H9 (cell line): ENCODE measurements at regions not wholly inside any gene's neighbourhood (a gene's known extent, or its start where the extent isn't known, plus 50 kb on each side); places are given as distances from the start of the nearest gene placed in this dataset.

ENCODE experiments used
- DNase-seq: peaks from one replicate; pipeline ENCODE4 v3.0.0-alpha.2; 2017
- H2AFZ ChIP-seq: one replicate; pipeline ENCODE4 v1.6.1; 2013; ENCODE audit warnings: mild to moderate bottlenecking, low read length, control low read depth, moderate library complexity
- H2AK5ac ChIP-seq: 2 replicates; pipeline ENCODE4 v1.6.1; 2013; ENCODE audit warnings: low read length, control low read depth, mixed read lengths; ENCODE audit not compliant: insufficient read length
- H2BK120ac ChIP-seq: one replicate; pipeline ENCODE4 v1.6.1; 2013; ENCODE audit warnings: low read depth, mild to moderate bottlenecking, low read length, control low read depth, inconsistent platforms; ENCODE audit not compliant: poor library complexity, severe bottlenecking
- H2BK12ac ChIP-seq: 2 replicates; pipeline ENCODE4 v1.6.1; 2013; ENCODE audit warnings: low read length, control low read depth, mixed read lengths, low read depth; ENCODE audit not compliant: insufficient read length
- H2BK15ac ChIP-seq: 2 replicates; pipeline ENCODE4 v1.6.1; 2013; ENCODE audit warnings: low read depth, low read length, control low read depth
- H2BK20ac ChIP-seq: one replicate; pipeline ENCODE4 v1.6.1; 2013; ENCODE audit warnings: low read depth, mild to moderate bottlenecking, low read length, control low read depth, inconsistent platforms; ENCODE audit not compliant: poor library complexity, severe bottlenecking
- H2BK5ac ChIP-seq: 2 replicates; pipeline ENCODE4 v1.6.1; 2013; ENCODE audit warnings: low read length, control low read depth, mixed read lengths; ENCODE audit not compliant: insufficient read length
- H3K14ac ChIP-seq: 2 replicates; pipeline ENCODE4 v1.6.1; 2013; ENCODE audit warnings: low read length, control low read depth; ENCODE audit not compliant: insufficient read depth
- H3K18ac ChIP-seq: 2 replicates; pipeline ENCODE4 v1.6.1; 2013; ENCODE audit warnings: low read depth, mild to moderate bottlenecking, mixed read lengths, low read length, control low read depth; ENCODE audit not compliant: insufficient read length
- H3K23ac ChIP-seq: 2 replicates; pipeline ENCODE4 v1.6.1; 2013; ENCODE audit warnings: low read length, control low read depth, mixed read lengths, low read depth; ENCODE audit not compliant: insufficient read length
- H3K23me2 ChIP-seq: 2 replicates; pipeline ENCODE4 v1.6.1; 2013; ENCODE audit warnings: low read depth, mild to moderate bottlenecking, mixed read lengths, low read length, control low read depth; ENCODE audit not compliant: insufficient read length, poor library complexity, severe bottlenecking
- H3K27ac ChIP-seq: 2 replicates; pipeline ENCODE4 v1.5.1; 2013; ENCODE audit warnings: low read length, control low read depth, mixed read lengths, low read depth; ENCODE audit not compliant: insufficient read length
- H3K27me3 ChIP-seq: 2 replicates; pipeline ENCODE4 v1.6.1; 2013; ENCODE audit warnings: low read length, control low read depth, inconsistent platforms; ENCODE audit not compliant: insufficient read depth
- H3K4ac ChIP-seq: 2 replicates; pipeline ENCODE4 v1.6.1; 2013; ENCODE audit warnings: low read depth, mild to moderate bottlenecking, control low read depth, inconsistent platforms, low read length, moderate library complexity
- H3K4me1 ChIP-seq: 2 replicates; pipeline ENCODE4 v1.6.1; 2013; ENCODE audit warnings: low read length, control low read depth, inconsistent platforms; ENCODE audit not compliant: insufficient read depth
- H3K4me2 ChIP-seq: 2 replicates; pipeline ENCODE4 v1.6.1; 2013; ENCODE audit warnings: low read length, control low read depth, mixed read lengths; ENCODE audit not compliant: insufficient read length, insufficient read depth
- H3K56ac ChIP-seq: 2 replicates; pipeline ENCODE4 v1.6.1; 2013; ENCODE audit warnings: low read depth, mild to moderate bottlenecking, mixed read lengths, low read length, control low read depth; ENCODE audit not compliant: insufficient read length
- H3K79me1 ChIP-seq: 2 replicates; pipeline ENCODE4 v1.6.1; 2013; ENCODE audit warnings: low read depth, mild to moderate bottlenecking, moderate library complexity, low read length, control low read depth, inconsistent platforms; ENCODE audit not compliant: insufficient read depth, poor library complexity, severe bottlenecking
- H3K79me2 ChIP-seq: 2 replicates; pipeline ENCODE4 v1.6.1; 2013; ENCODE audit warnings: low read length, control low read depth, inconsistent platforms; ENCODE audit not compliant: insufficient read depth
- H3K9ac ChIP-seq: 2 replicates; pipeline ENCODE4 v1.6.1; 2013; ENCODE audit warnings: low read length, control low read depth, mixed read lengths; ENCODE audit not compliant: insufficient read length; ENCODE audit errors: extremely low read depth
- H3K9me3 ChIP-seq: one replicate; pipeline ENCODE4 v1.6.1; 2013; ENCODE audit warnings: low read depth, low read length, inconsistent platforms; ENCODE audit not compliant: control insufficient read depth
- H3T11ph ChIP-seq: one replicate; pipeline ENCODE4 v1.6.1; 2013; ENCODE audit warnings: mild to moderate bottlenecking, low read length, control low read depth, inconsistent platforms
- H4K20me1 ChIP-seq: one replicate; pipeline ENCODE4 v1.6.1; 2013; ENCODE audit not compliant: control insufficient read depth, insufficient read length, insufficient read depth
- H4K5ac ChIP-seq: 2 replicates; pipeline ENCODE4 v1.6.1; 2013; ENCODE audit warnings: low read depth, mild to moderate bottlenecking, mixed read lengths, low read length, control low read depth; ENCODE audit not compliant: insufficient read length
- H4K8ac ChIP-seq: replicated peaks from 2 replicates; pipeline ENCODE4 v1.6.1; 2013; ENCODE audit warnings: low read length, control low read depth, mixed read lengths, low read depth; ENCODE audit not compliant: insufficient read length
- H4K91ac ChIP-seq: 2 replicates; pipeline ENCODE4 v1.6.1; 2013; ENCODE audit warnings: low read depth, mild to moderate bottlenecking, moderate library complexity, mixed read lengths, low read length, control low read depth; ENCODE audit not compliant: insufficient read length
- H3K27ac Mint-ChIP-seq, 3 experiments: 2 replicates in 2 of 3; 3 replicates in 1 of 3; pipeline ENCODE4 v1.8.0; 2020 to 2021; ENCODE audit warnings: mixed read lengths in 3 of 3, mild to moderate bottlenecking in 1 of 3, moderate library complexity in 1 of 3
- H3K27me3 Mint-ChIP-seq: 2 replicates; pipeline ENCODE4 v1.8.0; 2021; ENCODE audit warnings: low read depth, mild to moderate bottlenecking, moderate library complexity, mixed read lengths
- H3K36me3 Mint-ChIP-seq, 3 experiments: 2 replicates in 2 of 3; 3 replicates in 1 of 3; pipeline ENCODE4 v1.8.0; 2020 to 2021; ENCODE audit warnings: low read depth in 3 of 3, mixed read lengths in 3 of 3; ENCODE audit not compliant: insufficient read depth in 1 of 3
- H3K4me1 Mint-ChIP-seq, 2 experiments: 2 replicates each; pipeline ENCODE4 v1.8.0; 2020; ENCODE audit warnings: mixed read lengths in 2 of 2
- H3K4me3 Mint-ChIP-seq, 2 experiments: 2 replicates in 1 of 2; 3 replicates in 1 of 2; pipeline ENCODE4 v1.8.0; 2020 to 2021; ENCODE audit warnings: mild to moderate bottlenecking in 2 of 2, mixed read lengths in 2 of 2, moderate library complexity in 1 of 2
- H3K9me3 Mint-ChIP-seq, 2 experiments: 2 replicates in 1 of 2; 3 replicates in 1 of 2; pipeline ENCODE4 v1.8.0; 2020; ENCODE audit warnings: mild to moderate bottlenecking in 2 of 2, mixed read lengths in 2 of 2, moderate library complexity in 1 of 2
- WGBS: extraction: QIAGEN DNeasy Blood & Tissue Kit; methylation state at CpG from one replicate; pipeline ENCODE4 v1.1.7; 2013; ENCODE audit warnings: missing lambda C conversion rate, low lambda C conversion rate, mixed read lengths; ENCODE audit not compliant: insufficient read length; ENCODE audit errors: extremely low coverage; 5-methylcytosine and 5-hydroxymethylcytosine counted together
- TF ChIP-seq, protein P1 (sequence below): fragments of 200-600 bp; sonication (generic); conservative IDR thresholded peaks from 3 replicates; pipeline ENCODE4 v1.8.0; 2021; ENCODE audit warnings: antibody characterized with exemption, mild to moderate bottlenecking

DNA sequence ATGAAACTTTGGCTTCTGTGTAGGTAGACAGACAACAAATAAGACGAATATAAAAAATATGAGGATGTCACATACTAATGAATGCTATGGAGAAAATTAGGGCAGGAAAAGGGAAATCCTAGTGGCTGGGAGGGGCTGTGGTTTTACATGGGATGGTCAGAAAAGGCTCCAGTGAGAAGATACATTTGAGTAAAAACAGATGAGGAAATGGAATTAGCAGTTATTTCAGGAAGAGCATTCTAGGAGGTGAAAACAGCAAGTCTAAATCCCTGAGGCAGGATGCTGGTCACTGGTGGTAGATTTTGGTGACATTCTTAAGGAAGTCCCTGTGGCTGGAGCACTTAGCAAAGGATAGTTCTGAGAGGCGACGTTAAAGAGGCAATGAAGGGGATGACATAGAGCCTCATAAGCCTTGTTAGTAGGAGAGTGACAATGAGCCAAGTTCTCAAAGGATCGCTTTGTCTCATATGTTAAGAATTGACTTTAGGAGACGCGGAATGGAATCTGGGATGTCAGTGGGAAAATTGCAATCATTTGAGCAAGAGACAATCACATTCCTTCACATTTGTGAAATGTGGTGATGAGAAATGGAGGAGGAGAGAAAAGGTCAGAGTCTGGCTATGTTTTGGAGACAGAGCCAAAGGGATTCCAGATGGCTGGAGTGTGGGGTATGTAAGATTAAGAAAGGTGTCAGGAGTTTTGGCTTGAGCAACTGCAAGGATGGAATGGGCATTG lies 384.7 kb upstream of the FZD8 start:
- DNase-seq = no peak
- Histone ChIP-seq H4K20me1 (no peaks in the 10 kb centered on the region), H2AFZ (no peak overlapping the region), H2AK5ac (no peak overlapping the region), H3K56ac (no peak overlapping the region), H3K18ac (no peak overlapping the region), H2BK5ac (no peak overlapping the region), H3K4ac (no peak overlapping the region), H2BK15ac (no peak overlapping the region), H3K23me2 (no peaks in the 10 kb centered on the region), H4K8ac (no peak overlapping the region), H4K91ac (no peak overlapping the region), H2BK120ac (no peak overlapping the region), H2BK12ac (no peak overlapping the region), H3K79me1 (no peaks in the 10 kb centered on the region), H3T11ph (no peak overlapping the region), H3K79me2 (no peaks in the 10 kb centered on the region), H4K5ac (no peak overlapping the region), H3K14ac (no peak overlapping the region), H3K9me3 (no peaks in the 10 kb centered on the region), H3K27ac (no peak overlapping the region), H3K27me3 (no peaks in the 10 kb centered on the region), H3K4me1 (no peaks in the 10 kb centered on the region), H3K4me2 (no peak overlapping the region), H3K9ac (no peak overlapping the region), H2BK20ac (no peak overlapping the region), H3K23ac (no peak overlapping the region)
- Mint-ChIP-seq H3K4me1 (peaks cover 12 to 15% of the 10 kb centered on the region in 2 experiments), H3K27me3 (peaks cover 2% of the 10 kb centered on the region; the same call in 1 of the 2 replicates), H3K9me3 (no peaks in the 10 kb centered on the region; a peak in 2 of 5 replicates), H3K36me3 (no peaks in the 10 kb centered on the region; a peak in 2 of 7 replicates), H3K4me3 (no peak overlapping the region), H3K27ac (no peak overlapping the region)
- WGBS = no CpG with 5 or more reads among the region's 6 CpGs
- TF ChIP-seq, protein P1, sequence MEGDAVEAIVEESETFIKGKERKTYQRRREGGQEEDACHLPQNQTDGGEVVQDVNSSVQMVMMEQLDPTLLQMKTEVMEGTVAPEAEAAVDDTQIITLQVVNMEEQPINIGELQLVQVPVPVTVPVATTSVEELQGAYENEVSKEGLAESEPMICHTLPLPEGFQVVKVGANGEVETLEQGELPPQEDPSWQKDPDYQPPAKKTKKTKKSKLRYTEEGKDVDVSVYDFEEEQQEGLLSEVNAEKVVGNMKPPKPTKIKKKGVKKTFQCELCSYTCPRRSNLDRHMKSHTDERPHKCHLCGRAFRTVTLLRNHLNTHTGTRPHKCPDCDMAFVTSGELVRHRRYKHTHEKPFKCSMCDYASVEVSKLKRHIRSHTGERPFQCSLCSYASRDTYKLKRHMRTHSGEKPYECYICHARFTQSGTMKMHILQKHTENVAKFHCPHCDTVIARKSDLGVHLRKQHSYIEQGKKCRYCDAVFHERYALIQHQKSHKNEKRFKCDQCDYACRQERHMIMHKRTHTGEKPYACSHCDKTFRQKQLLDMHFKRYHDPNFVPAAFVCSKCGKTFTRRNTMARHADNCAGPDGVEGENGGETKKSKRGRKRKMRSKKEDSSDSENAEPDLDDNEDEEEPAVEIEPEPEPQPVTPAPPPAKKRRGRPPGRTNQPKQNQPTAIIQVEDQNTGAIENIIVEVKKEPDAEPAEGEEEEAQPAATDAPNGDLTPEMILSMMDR = no peak
